WI38 (cell line): ENCODE measurements at regions not wholly inside any gene's neighbourhood (a gene's known extent, or its start where the extent isn't known, plus 50 kb on each side); places are given as distances from the start of the nearest gene placed in this dataset.

Source experiments
- H3K4me3 ChIP-seq: 2 replicates; pipeline ENCODE4 v1.5.1; 2011; ENCODE audit warnings: low read depth, mild to moderate bottlenecking, control low read depth, low read length
- TF ChIP-seq, protein P1 (sequence below): IDR thresholded peaks from 2 replicates; pipeline ENCODE4 v1.5.1; 2012; ENCODE audit warnings: low read depth, mild to moderate bottlenecking, control low read depth, low read length

- H3K4me3 ChIP-seq = no peak overlapping the region
- TF ChIP-seq, protein P1, sequence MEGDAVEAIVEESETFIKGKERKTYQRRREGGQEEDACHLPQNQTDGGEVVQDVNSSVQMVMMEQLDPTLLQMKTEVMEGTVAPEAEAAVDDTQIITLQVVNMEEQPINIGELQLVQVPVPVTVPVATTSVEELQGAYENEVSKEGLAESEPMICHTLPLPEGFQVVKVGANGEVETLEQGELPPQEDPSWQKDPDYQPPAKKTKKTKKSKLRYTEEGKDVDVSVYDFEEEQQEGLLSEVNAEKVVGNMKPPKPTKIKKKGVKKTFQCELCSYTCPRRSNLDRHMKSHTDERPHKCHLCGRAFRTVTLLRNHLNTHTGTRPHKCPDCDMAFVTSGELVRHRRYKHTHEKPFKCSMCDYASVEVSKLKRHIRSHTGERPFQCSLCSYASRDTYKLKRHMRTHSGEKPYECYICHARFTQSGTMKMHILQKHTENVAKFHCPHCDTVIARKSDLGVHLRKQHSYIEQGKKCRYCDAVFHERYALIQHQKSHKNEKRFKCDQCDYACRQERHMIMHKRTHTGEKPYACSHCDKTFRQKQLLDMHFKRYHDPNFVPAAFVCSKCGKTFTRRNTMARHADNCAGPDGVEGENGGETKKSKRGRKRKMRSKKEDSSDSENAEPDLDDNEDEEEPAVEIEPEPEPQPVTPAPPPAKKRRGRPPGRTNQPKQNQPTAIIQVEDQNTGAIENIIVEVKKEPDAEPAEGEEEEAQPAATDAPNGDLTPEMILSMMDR = no peak
These were observed 137.7 kb downstream of the ASB7 start for GRCh38 chr15:100740138-100740537.

DNA sequence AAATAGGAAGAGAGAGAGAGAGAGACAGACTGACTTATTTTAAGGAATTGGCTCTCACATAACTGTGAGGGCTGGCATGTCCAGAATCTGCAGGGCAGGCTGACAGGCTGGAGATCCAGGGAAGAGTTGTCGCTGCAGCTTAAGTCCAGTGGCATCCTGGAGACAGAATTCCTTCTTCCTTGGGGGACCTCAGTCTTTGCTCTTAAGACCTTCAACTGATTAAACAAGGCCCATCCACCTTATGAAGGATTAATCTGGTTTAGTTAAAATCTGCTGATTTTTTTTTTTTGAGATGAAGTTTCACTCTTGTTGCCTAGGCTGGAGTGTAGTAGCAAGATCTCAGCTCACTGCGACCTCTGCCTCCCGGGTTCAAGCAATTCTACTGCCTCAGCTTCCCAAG, 128.0 kb upstream of the ALDH1A3 start:
- no peak overlapping the region for H3K4me3 ChIP-seq
- TF ChIP-seq, protein P1 = no peak

DNA sequence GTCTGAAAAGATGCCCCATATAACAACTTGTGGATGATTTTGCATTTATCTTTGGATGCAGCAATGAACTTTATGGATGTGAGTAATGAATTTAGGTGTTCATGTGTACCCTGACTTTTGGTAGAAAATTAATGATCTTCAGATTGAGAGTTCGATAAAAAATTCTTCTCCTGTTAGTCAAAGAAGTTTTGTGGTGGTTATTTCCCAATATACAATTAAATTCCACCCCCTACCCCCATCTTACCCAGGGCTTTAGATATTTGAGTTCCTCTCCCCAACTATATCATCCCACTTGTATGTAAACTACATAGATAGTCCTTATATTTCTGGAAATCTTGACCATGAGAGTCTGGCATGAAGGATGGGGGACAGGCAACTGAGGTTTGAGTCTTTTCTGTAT, 126.1 kb upstream of the ALDH1A3 start:
- no peak overlapping the region for H3K4me3 ChIP-seq
- TF ChIP-seq, protein P1 = no peak

DNA sequence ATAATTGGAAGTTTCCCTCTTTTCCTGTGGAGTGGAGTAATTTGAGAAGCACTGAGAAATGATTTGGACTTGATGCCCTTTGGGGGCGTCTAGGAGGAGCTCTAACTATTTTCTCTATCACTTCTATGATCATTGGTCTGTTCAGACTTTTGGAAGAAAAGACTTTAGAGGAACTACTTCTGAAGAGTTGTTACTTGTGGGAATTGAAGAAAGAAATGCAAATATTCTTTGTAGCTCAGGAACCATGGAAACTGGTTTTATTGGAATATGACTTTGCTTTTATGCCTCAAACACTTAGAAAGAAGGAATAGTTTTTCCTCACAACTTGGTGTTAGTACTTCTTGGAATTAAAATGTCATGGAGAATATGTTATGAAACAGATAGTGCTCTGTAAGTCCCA, 122.0 kb upstream of the ALDH1A3 start:
- TF ChIP-seq, protein P1 = no peak
- no peak overlapping the region for H3K4me3 ChIP-seq

GRCh38 chr15:100758555-100758954, 121.1 kb upstream of the ALDH1A3 start:
- H3K4me3 ChIP-seq = no peak overlapping the region

DNA sequence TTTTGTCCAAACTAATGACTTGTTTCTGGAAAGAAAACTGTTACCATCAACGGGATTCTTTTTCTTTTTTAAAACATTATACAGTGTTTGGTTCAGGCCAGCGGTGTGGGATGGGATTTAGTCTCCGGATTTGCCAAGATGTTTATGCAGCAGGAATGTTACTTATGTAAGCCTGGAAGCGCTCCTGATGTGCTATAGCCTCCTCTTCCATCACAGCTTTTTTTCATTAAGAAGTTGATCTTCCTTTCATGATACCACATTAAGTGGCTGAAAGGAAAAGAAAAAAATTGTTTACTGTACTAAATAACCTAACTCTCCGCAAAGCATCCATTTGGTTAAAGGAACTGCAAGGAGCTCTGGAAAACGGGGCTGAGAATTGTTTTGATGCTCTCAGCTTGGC, 120.5 kb upstream of the ALDH1A3 start:
- H3K4me3 ChIP-seq = peak overlapping the region; percentile 27; the same call in 1 of the 2 replicates
- TF ChIP-seq, protein P1 = no peak

More at GRCh38 chr15:100758555-100758954, 121.1 kb upstream of the ALDH1A3 start:
- TF ChIP-seq, protein P1 = no peak

DNA sequence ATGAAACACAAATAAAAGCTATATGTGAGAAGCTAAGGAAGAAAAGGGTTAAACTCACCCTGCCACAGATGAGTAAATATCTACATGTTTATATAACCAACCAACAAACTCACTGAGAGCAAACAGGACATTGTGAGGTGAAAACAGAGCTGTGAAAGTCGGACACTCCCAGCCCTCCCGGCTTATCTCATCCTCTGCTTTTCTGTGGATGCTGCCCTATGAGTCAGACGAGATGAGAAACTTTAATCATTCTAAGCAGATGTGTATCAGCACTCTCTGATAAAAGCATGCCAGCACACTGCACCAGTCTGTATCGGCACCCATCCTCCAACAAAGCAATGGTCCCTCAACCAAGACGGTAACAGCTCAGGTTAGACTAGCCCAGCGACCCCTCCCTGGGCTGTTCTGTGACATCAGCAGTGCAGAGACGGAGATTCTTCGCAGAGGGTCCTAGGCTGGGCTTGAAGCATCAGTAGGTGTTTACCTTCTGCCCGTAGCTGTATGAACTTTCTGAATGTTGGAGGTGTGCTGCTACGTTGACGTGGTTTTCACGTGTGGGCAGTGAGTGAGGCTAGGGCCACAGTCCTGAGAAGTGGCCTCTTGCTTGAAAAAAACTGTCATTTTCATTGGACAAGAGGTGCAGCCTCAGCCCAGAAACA, 119.8 kb upstream of the ALDH1A3 start:
- H3K4me3 ChIP-seq = peak overlapping the region; percentile 27

More for the DNA sequence above, 119.8 kb upstream of the ALDH1A3 start:
- TF ChIP-seq, protein P1 = no peak
